UCSD-AML1 (cell line): ENCODE measurements at regions not wholly inside any gene's neighbourhood (a gene's known extent, or its start where the extent isn't known, plus 50 kb on each side); places are given as distances from the start of the nearest gene placed in this dataset.

Source experiments
- DNase-seq: peaks from one replicate; lab custom pipeline; 2025; ENCODE audit not compliant: unreplicated experiment; lab: John Stamatoyannopoulos, UW

- no peak for DNase-seq
Observed at GRCh38 chr5:109533751-109534272, 124.0 kb upstream of the PJA2 start.

GRCh38 chr5:109532773-109533364 lies 123.1 kb upstream of the PJA2 start:
- no peak for DNase-seq

GRCh38 chr5:109531262-109531661 lies 121.5 kb upstream of the PJA2 start:
- DNase-seq: no peak

- no peak for DNase-seq
Observed at GRCh38 chr5:109529987-109530386, 120.2 kb upstream of the PJA2 start.

- no peak for DNase-seq
Observed at GRCh38 chr5:109529520-109529919, 119.7 kb upstream of the PJA2 start.

- no peak for DNase-seq
Observed at GRCh38 chr5:109524555-109524954, 114.8 kb upstream of the PJA2 start.

GRCh38 chr5:109524026-109524425 lies 114.3 kb upstream of the PJA2 start:
- DNase-seq: no peak

- no peak for DNase-seq
Observed at GRCh38 chr5:109522404-109522803, 112.6 kb upstream of the PJA2 start.

- DNase-seq: no peak
Observed at GRCh38 chr5:109519416-109519815, 109.6 kb upstream of the PJA2 start.

- no peak for DNase-seq
Observed at GRCh38 chr5:109516390-109516789, 106.6 kb upstream of the PJA2 start.

- DNase-seq: no peak
Observed at GRCh38 chr5:109511980-109512734, 102.4 kb upstream of the PJA2 start.

- no peak for DNase-seq
Observed at GRCh38 chr5:109506556-109506955, 96.8 kb upstream of the PJA2 start.

- no peak for DNase-seq
Observed at GRCh38 chr5:109496112-109496511, 86.3 kb upstream of the PJA2 start.

- no peak for DNase-seq
Observed at GRCh38 chr5:109487753-109488420, 78.1 kb upstream of the PJA2 start.

- no peak for DNase-seq
Observed at GRCh38 chr5:109486200-109486804, 76.5 kb upstream of the PJA2 start.

- DNase-seq: no peak
Observed at GRCh38 chr5:109485030-109485429, 75.3 kb upstream of the PJA2 start.

- no peak for DNase-seq
Observed at GRCh38 chr5:109484597-109484996, 74.8 kb upstream of the PJA2 start.

GRCh38 chr5:109483395-109483971 lies 73.7 kb upstream of the PJA2 start:
- no peak for DNase-seq

- DNase-seq: no peak
Observed at GRCh38 chr5:109482748-109483147, 73.0 kb upstream of the PJA2 start.

GRCh38 chr5:109479260-109479860 lies 69.6 kb upstream of the PJA2 start:
- no peak for DNase-seq

- no peak for DNase-seq
Observed at GRCh38 chr5:109478830-109479229, 69.1 kb upstream of the PJA2 start.
